GM18505 (cell line): ENCODE measurements at regions not wholly inside any gene's neighbourhood (a gene's known extent, or its start where the extent isn't known, plus 50 kb on each side); places are given as distances from the start of the nearest gene placed in this dataset.
"Not testable (repeated sequence)": the region's sequence is repeated elsewhere in the genome, so short reads cannot be mapped to it uniquely, and the experiment has no call there.

Experiments used
- ATAC-seq: cut with Tn5 transposase; IDR thresholded peaks from one replicate; pipeline ENCODE4 v1.9.1; 2021; ENCODE audit not compliant: unreplicated experiment
- POLR2A ChIP-seq: IDR thresholded peaks from 4 replicates; pipeline ENCODE4 v1.6.1; 2011; ENCODE audit warnings: borderline replicate concordance; ENCODE audit not compliant: insufficient read depth, insufficient read length; ENCODE audit errors: extremely low read depth

- ATAC-seq = no peak
- TF ChIP-seq POLR2A = no peak
These were observed 1257.2 kb downstream of the UQCRFS1 start for GRCh38 chr19:27955485-27956480.

GRCh38 chr19:27942607-27943006 lies 1270.3 kb downstream of the UQCRFS1 start:
- ATAC-seq = not testable (repeated sequence)

- no peak for ATAC-seq
- no peak for TF ChIP-seq POLR2A
These were observed 1276.8 kb downstream of the UQCRFS1 start for GRCh38 chr19:27936139-27936538.

GRCh38 chr19:27935669-27936068 lies 1277.3 kb downstream of the UQCRFS1 start:
- TF ChIP-seq POLR2A = no peak
- no peak for ATAC-seq

GRCh38 chr19:27929399-27929798 lies 1283.6 kb downstream of the UQCRFS1 start:
- ATAC-seq = no peak
- no peak for TF ChIP-seq POLR2A

- ATAC-seq = no peak
- no peak for TF ChIP-seq POLR2A
These were observed 1287.7 kb downstream of the UQCRFS1 start for GRCh38 chr19:27925202-27925601.

GRCh38 chr19:27922970-27923369 lies 1290.0 kb downstream of the UQCRFS1 start:
- TF ChIP-seq POLR2A = no peak
- no peak for ATAC-seq

GRCh38 chr19:27920774-27921173 lies 1292.2 kb downstream of the UQCRFS1 start:
- no peak for ATAC-seq
- no peak for TF ChIP-seq POLR2A

GRCh38 chr19:27918818-27919217 lies 1294.1 kb downstream of the UQCRFS1 start:
- TF ChIP-seq POLR2A = no peak
- no peak for ATAC-seq

GRCh38 chr19:27911122-27911898 lies 1301.6 kb downstream of the UQCRFS1 start:
- no peak for TF ChIP-seq POLR2A

GRCh38 chr19:27909861-27910260 lies 1303.1 kb downstream of the UQCRFS1 start:
- no peak for ATAC-seq
- TF ChIP-seq POLR2A = no peak

More at GRCh38 chr19:27911122-27911898, 1301.6 kb downstream of the UQCRFS1 start:
- no peak for ATAC-seq

GRCh38 chr19:27909185-27909840 lies 1303.6 kb downstream of the UQCRFS1 start:
- TF ChIP-seq POLR2A = no peak

GRCh38 chr19:27906081-27906480 lies 1306.9 kb downstream of the UQCRFS1 start:
- no peak for TF ChIP-seq POLR2A
- ATAC-seq = no peak

More at GRCh38 chr19:27909185-27909840, 1303.6 kb downstream of the UQCRFS1 start:
- ATAC-seq = no peak
